G401 (cell line): ENCODE measurements at regions not wholly inside any gene's neighbourhood (a gene's known extent, or its start where the extent isn't known, plus 50 kb on each side); places are given as distances from the start of the nearest gene placed in this dataset.

Experiments used
- DNase-seq: peaks from one replicate; pipeline ENCODE4 v3.0.0-alpha.2; 2015; ENCODE audit warnings: low spot score
- in situ Hi-C: cut with HindIII; loops from 2 replicates; pipeline ENCODE4 v1.10.0; 2016; ENCODE audit warnings: low sequenced_read_pairs, mixed read lengths

GRCh38 chr10:131778842-131779241, 122.0 kb upstream of the PPP2R2D start:
- no peak for DNase-seq
- in situ Hi-C loops, result no loop called here

DNA sequence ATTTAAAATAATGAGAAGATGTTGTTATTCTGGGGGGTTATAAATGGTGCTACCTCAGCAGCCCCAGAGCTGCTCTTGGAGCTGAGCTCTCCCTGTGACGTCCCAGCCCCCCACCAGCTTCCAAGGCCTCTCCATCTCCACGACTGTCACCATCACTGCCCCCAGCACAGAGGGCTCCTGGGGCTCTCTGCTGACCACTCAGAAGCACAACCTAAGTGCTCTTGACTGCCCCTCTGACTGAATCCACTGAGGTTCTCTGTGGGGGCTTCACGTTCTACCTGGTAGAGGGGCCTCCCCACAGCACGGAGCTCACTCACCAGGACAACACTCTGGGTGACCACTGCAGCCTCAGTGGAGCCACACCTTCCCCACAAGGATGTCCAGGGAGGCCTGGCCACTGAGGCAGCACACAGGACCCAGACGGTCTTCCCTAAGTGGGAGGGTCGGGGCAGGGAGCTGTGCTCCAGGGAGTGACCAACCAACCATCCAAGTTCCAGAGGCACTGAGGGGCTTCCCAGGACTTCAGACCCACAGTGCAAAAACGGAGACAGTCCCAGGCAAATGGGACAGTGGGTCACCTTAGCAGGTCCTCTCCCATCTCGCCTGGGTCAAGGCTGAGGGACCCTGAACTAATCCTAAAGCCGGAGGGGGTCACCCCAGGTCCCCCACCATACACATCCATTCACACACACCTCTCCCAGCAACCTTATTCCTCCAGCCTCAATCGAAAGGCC, 121.0 kb upstream of the PPP2R2D start:
- no peak for DNase-seq
- in situ Hi-C loops, result no loop called here

GRCh38 chr10:131781076-131781475, 119.7 kb upstream of the PPP2R2D start:
- DNase-seq, result no peak
- in situ Hi-C loops, result no loop called here

GRCh38 chr10:131781791-131782190, 119.0 kb upstream of the PPP2R2D start:
- in situ Hi-C loops, result no loop called here

DNA sequence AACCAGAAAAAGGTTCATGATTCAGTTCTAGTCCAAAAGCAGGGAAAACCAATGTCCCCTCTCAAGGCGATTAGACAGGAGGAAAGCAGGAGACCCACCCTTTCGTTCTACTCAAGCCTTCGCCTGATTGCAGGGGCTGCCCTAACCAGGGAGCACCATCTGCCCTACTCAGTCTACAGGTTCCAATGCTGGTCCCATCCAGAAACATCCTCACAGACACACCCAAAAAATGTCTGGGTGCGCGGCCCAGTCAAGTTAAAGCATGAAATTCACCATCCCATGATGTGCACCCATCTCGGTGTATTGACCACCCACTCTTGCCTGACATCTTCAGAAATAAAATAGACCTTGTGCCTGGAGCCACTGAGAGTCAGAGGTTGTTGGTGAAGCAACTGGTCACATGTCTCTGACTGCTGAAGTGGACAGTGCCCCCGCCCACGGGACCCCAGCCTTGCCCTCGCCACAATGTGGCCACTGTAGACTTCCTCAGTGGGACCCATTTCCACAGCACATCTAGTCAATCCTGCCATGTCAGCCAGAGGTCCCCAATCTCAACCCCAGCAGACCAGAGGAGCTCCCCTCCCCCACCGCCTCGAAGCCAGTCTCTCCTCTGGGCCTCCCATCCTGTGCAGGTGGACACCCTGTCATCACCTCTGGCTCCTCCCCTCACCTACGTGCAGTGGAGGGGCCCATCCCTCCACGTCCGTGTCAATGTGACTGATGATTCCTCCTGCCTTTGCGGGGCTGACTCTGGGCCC, 116.3 kb upstream of the PPP2R2D start:
- no peak for DNase-seq
- in situ Hi-C loops, result no loop called here

More at GRCh38 chr10:131781791-131782190, 119.0 kb upstream of the PPP2R2D start:
- DNase-seq, result no peak

GRCh38 chr10:131785121-131785460, 115.7 kb upstream of the PPP2R2D start:
- DNase-seq, result no peak
- in situ Hi-C loops, result no loop called here

DNA sequence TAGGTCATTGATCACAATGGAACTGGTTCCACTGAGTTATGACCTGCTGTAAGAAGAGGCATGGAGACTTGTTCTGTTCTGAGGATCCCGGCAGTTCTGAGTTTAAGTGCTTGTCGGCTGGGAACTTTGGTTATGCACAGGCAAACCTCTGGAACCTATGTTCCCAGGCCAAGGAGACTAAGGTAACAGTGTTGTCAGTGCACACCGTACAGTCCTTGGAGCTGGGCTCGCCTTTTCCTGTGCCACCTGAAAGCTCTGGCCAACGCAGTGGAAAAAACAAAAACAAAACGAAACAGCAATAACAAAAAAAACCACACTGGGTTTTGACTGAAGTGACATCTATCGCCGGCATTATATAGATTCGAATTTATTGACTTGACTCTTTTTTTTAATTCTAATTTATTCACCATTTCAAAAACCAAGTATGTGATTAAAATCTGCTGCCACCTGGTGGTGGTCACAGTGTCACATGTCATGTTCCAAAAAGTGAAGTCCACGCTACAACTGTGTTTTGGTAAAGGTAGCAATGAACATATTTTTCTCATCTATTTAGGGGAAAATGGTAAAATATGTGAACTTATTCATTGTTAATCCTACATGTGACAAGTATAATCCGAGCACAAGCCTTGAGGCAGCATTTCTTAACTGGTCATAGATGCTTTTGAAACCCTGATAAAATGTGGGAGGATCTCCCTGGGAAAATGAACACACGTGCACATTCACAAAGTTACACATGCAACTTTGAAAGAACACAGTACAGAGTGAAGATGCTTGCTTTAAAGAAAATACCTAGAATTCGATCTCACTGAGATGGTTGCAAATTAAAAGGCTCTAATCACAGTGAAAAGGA, 113.8 kb upstream of the PPP2R2D start:
- peak; percentile 66 for DNase-seq
- in situ Hi-C loops, result no loop called here

DNA sequence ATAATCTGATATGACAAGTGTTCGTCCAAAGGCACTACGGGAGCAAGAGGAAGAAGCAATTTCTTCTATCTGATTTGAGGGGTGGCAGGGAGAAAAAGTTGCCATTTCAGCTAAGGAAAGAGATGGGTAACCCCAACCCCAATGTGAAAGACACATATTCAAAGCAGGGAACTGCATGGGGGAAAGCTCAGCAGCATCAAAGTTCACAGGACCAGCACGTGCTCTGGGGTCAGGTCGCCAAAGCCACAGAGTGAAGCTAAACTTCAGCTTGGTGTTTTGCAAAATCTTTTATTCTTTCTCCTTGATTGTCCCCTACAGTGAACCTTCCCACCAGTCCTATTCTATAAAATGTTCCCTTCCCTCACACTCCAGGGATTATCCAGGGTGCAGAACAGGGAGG, 112.8 kb upstream of the PPP2R2D start:
- in situ Hi-C loops, result no loop called here
- no peak for DNase-seq

DNA sequence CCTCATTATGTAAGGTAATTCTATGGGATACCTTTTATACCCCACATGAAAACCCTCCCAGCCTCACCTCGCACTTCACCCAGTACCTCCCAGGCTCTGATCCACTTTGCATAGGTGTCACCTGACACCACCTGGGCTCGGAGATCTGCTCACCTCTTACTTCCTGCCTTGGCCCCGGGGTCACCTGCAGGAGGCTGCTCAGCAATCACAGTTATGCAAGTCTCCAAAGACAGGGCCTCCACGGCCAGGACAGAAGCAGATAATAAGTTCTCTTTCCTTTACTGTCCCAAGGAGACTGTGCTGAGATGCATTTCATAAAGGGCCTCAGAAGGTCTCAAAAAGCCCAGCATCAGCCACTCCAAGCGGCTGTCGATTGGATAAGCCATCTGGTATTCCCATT, 112.4 kb upstream of the PPP2R2D start:
- no peak for DNase-seq
- in situ Hi-C loops, result no loop called here

- DNase-seq, result no peak
- in situ Hi-C loops, result no loop called here
These were observed 111.3 kb upstream of the PPP2R2D start for GRCh38 chr10:131789516-131789915.

DNA sequence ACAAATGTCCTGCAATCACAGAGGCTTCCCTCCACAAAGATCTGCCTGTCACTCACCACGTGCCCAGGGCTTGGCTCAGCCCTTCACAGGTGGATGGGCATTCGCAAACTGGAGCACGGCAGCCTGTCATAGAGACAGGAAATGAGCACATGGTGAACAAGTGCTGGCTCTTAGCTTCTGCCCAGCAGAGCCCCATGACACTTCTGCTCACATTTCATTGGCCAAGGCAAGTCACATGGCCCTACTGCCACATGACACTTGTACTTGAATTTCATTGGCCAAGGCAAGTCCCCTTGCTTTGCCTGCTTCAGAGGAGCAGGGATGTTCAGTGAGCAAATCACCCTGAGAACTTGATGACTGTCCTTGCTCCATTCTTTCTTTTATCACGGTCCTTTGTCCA, 110.8 kb upstream of the PPP2R2D start:
- in situ Hi-C loops, result no loop called here
- no peak for DNase-seq

DNA sequence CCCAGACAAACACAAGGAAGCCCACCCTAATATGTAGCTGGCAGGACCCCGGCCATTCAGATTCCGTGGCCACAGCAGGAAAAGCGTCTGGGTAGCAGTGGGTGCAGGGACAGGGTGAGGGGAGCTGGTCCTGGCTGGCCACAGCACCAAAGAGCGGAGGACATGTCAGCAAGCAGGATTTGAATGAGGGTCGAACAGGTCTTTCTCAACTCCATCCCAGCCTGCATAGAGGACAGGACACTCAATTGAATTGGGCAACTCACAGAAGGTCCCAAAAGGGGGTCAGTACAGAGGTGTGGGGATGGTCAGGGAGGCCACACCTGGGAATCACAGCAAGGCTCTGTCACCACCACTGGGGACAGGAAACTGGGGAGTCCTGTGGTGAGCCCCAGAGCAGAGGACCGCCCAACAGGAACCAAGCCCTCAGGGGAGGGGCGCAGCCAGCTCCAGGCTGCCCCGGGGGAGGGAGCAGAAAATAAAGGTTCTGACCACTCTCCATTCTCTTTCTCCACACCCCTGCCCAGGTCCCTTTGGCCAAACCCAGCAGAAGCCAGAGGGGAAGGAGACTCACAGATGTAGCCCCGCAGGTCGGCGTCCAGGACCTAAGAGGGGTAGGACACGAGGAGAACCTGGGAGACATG, 108.7 kb upstream of the PPP2R2D start:
- no peak for DNase-seq

GRCh38 chr10:131792809-131793208, 108.0 kb upstream of the PPP2R2D start:
- DNase-seq, result no peak
- in situ Hi-C loops, result no loop called here

More for the DNA sequence above, 108.7 kb upstream of the PPP2R2D start:
- in situ Hi-C loops, result no loop called here

GRCh38 chr10:131795761-131796160, 105.0 kb upstream of the PPP2R2D start:
- in situ Hi-C loops, result no loop called here
- DNase-seq, result no peak

DNA sequence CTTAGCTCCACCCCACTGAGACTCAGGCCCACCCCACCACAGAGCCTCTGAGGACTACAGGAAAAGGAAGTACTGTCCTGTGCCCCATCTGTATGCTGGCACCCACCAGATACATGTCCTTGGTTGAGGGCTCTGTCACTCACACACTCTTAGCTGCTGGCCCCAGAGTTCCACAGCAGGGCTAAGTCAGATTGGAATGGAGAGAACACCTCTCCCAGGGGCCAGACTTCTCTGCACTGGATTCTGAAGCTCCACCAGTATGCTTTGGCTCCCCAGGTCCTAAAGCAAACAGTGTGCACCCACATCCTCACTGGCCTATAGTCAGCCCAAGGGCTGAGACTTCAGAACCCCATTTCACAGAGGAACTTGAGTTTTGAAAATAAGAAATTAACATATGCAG, 103.2 kb upstream of the PPP2R2D start:
- no peak for DNase-seq
- in situ Hi-C loops, result no loop called here

- no peak for DNase-seq
- in situ Hi-C loops, result no loop called here
These were observed 101.4 kb upstream of the PPP2R2D start for GRCh38 chr10:131799429-131799828.

GRCh38 chr10:131802156-131802915, 98.5 kb upstream of the PPP2R2D start:
- in situ Hi-C loops, result no loop called here
- DNase-seq, result no peak

DNA sequence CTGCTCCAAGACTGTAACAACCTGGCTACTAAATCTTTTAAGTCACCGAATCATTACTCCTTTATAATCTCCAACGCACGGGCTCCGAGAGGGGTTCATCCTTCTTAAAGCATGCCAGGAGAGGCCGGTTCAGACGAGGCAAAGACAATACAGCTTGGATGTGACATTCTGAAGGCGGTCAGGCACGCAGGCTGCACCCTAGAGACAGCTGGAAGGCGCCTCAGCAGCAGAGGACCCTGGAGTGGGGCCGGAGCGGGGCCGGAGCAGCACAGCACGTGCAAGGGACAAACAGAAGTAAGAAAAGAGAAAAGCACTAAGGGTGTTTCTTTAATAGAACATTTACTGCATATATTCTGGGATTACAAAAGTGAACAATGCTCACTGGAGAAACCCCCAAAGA, 97.8 kb upstream of the PPP2R2D start:
- in situ Hi-C loops, result no loop called here
- no peak for DNase-seq

- no peak for DNase-seq
- in situ Hi-C loops, result no loop called here
These were observed 96.9 kb upstream of the PPP2R2D start for GRCh38 chr10:131803860-131804425.
